Neural progenitor cell (in vitro differentiated cells): ENCODE measurements at regions not wholly inside any gene's neighbourhood (a gene's known extent, or its start where the extent isn't known, plus 50 kb on each side); places are given as distances from the start of the nearest gene placed in this dataset.

Experiments
- DNase-seq: peaks from one replicate; pipeline ENCODE4 v3.0.0-alpha.2; 2016; ENCODE audit warnings: low spot score
- H2AFZ ChIP-seq: fragments of 200-600 bp; sonication (generic); replicated peaks from 2 replicates; pipeline ENCODE4 v1.6.1; 2016; ENCODE audit warnings: antibody characterized with exemption
- H3F3A ChIP-seq: fragments of 200-600 bp; sonication (generic); 2 replicates; pipeline ENCODE4 v1.6.1; 2016; ENCODE audit warnings: antibody characterized with exemption, low read depth
- H3K27ac ChIP-seq: fragments of 200-600 bp; sonication (generic); 2 replicates; pipeline ENCODE4 v1.5.1; 2016; ENCODE audit warnings: mild to moderate bottlenecking
- H3K27me3 ChIP-seq: fragments of 200-600 bp; sonication (generic); 2 replicates; pipeline ENCODE4 v1.6.1; 2016; ENCODE audit warnings: mild to moderate bottlenecking, moderate library complexity
- H3K36me3 ChIP-seq: fragments of 200-600 bp; sonication (generic); 2 replicates; pipeline ENCODE4 v1.5.1; 2016
- H3K4me1 ChIP-seq: fragments of 200-600 bp; sonication (generic); 2 replicates; pipeline ENCODE4 v1.6.1; 2016; ENCODE audit warnings: mixed run types
- H3K4me2 ChIP-seq: fragments of 200-600 bp; sonication (generic); 2 replicates; pipeline ENCODE4 v1.6.1; 2016
- H3K4me3 ChIP-seq: fragments of 200-600 bp; sonication (generic); 2 replicates; pipeline ENCODE4 v1.5.1; 2016
- H3K79me2 ChIP-seq: fragments of 200-600 bp; sonication (generic); 2 replicates; pipeline ENCODE4 v1.6.1; 2016; ENCODE audit warnings: low read depth
- H3K9ac ChIP-seq: fragments of 200-600 bp; sonication (generic); 2 replicates; pipeline ENCODE4 v1.6.1; 2016
- H3K9me3 ChIP-seq: fragments of 200-600 bp; sonication (generic); 2 replicates; pipeline ENCODE4 v1.5.1; 2016; ENCODE audit warnings: low read depth
- H4K20me1 ChIP-seq: fragments of 200-600 bp; sonication (generic); 2 replicates; pipeline ENCODE4 v1.6.1; 2016; ENCODE audit warnings: low read depth
- H3K27ac Mint-ChIP-seq: 3 replicates; pipeline ENCODE4 v1.8.0; 2021; ENCODE audit warnings: mixed read lengths
- H3K27me3 Mint-ChIP-seq: 2 replicates; pipeline ENCODE4 v1.8.0; 2022; ENCODE audit warnings: low read depth, mild to moderate bottlenecking, inconsistent platforms, moderate library complexity, mixed read lengths; ENCODE audit not compliant: insufficient read depth
- H3K36me3 Mint-ChIP-seq: 3 replicates; pipeline ENCODE4 v1.8.0; 2021; ENCODE audit warnings: mixed read lengths
- H3K4me1 Mint-ChIP-seq: 3 replicates; pipeline ENCODE4 v1.8.0; 2021; ENCODE audit warnings: mixed read lengths
- H3K4me3 Mint-ChIP-seq: 3 replicates; pipeline ENCODE4 v1.8.0; 2021; ENCODE audit warnings: mild to moderate bottlenecking, moderate library complexity, mixed read lengths
- H3K9me3 Mint-ChIP-seq: 3 replicates; pipeline ENCODE4 v1.8.0; 2020; ENCODE audit warnings: mixed read lengths
- CTCF ChIP-seq: fragments of 200-600 bp; sonication (generic); IDR thresholded peaks from 2 replicates; pipeline ENCODE4 v1.5.1; 2017; ENCODE audit warnings: antibody characterized with exemption, mild to moderate bottlenecking
- EZH2 ChIP-seq: fragments of 200-600 bp; sonication (generic); IDR thresholded peaks from 2 replicates; pipeline ENCODE4 v1.6.1; 2017; ENCODE audit warnings: antibody characterized with exemption, mild to moderate bottlenecking, moderate library complexity
- EZH2phosphoT487 ChIP-seq: fragments of 200-600 bp; sonication (generic); IDR thresholded peaks from 2 replicates; pipeline ENCODE4 v1.6.1; 2017; ENCODE audit warnings: antibody characterized with exemption

GRCh38 chr6:14430218-14430617, 312.6 kb downstream of the CD83 start:
- H3K27ac Mint-ChIP-seq, result no peak overlapping the region
- DNase-seq, result no peak
- no peak for TF ChIP-seq CTCF
- no peak for TF ChIP-seq EZH2
- no peak for TF ChIP-seq EZH2phosphoT487
- H3K27ac ChIP-seq, result no peak overlapping the region
- H3K9ac ChIP-seq, result no peak overlapping the region
- H3K27me3 ChIP-seq, result no peaks in the 10 kb centered on the region
- H3K36me3 Mint-ChIP-seq, result no peaks in the 10 kb centered on the region
- H3K4me1 ChIP-seq, result no peaks in the 10 kb centered on the region
- no peaks in the 10 kb centered on the region for H4K20me1 ChIP-seq
- no peaks in the 10 kb centered on the region for H3K9me3 Mint-ChIP-seq
- H3F3A ChIP-seq, result no peaks in the 10 kb centered on the region
- H3K27me3 Mint-ChIP-seq, result peaks cover 5% of the 10 kb centered on the region
- H3K4me3 Mint-ChIP-seq, result no peak overlapping the region
- H3K79me2 ChIP-seq, result no peaks in the 10 kb centered on the region
- no peak overlapping the region for H3K4me3 ChIP-seq
- no peak overlapping the region for H2AFZ ChIP-seq
- H3K4me1 Mint-ChIP-seq, result peaks cover 10% of the 10 kb centered on the region
- no peaks in the 10 kb centered on the region for H3K9me3 ChIP-seq
- H3K36me3 ChIP-seq, result no peaks in the 10 kb centered on the region
- H3K4me2 ChIP-seq, result no peak overlapping the region

GRCh38 chr6:14431385-14432330, 314.1 kb downstream of the CD83 start:
- H3F3A ChIP-seq, result no peaks in the 10 kb centered on the region
- no peaks in the 10 kb centered on the region for H3K9me3 ChIP-seq
- H3K4me2 ChIP-seq, result no peak overlapping the region
- Mint-ChIP-seq H3K9me3 (no peaks in the 10 kb centered on the region), H3K4me3 (no peak overlapping the region), H3K4me1 (peaks cover 22% of the 10 kb centered on the region), H3K36me3 (no peaks in the 10 kb centered on the region), H3K27ac (no peak overlapping the region), H3K27me3 (peaks cover 5% of the 10 kb centered on the region)
- H3K4me3 ChIP-seq, result no peak overlapping the region
- DNase-seq, result no peak
- H3K4me1 ChIP-seq, result peaks cover 11% of the 10 kb centered on the region
- H3K79me2 ChIP-seq, result no peaks in the 10 kb centered on the region
- no peaks in the 10 kb centered on the region for H4K20me1 ChIP-seq
- H3K9ac ChIP-seq, result no peak overlapping the region
- no peak for TF ChIP-seq EZH2phosphoT487
- no peak for TF ChIP-seq EZH2
- TF ChIP-seq CTCF, result no peak
- no peaks in the 10 kb centered on the region for H3K27me3 ChIP-seq
- no peaks in the 10 kb centered on the region for H3K36me3 ChIP-seq
- H2AFZ ChIP-seq, result no peak overlapping the region
- H3K27ac ChIP-seq, result no peak overlapping the region

GRCh38 chr6:14434916-14435690, 317.5 kb downstream of the CD83 start:
- Histone ChIP-seq H3K9me3 (no peaks in the 10 kb centered on the region), H3K79me2 (no peaks in the 10 kb centered on the region), H3K27me3 (no peaks in the 10 kb centered on the region), H3F3A (no peaks in the 10 kb centered on the region), H3K27ac (no peak overlapping the region), H3K4me2 (no peak overlapping the region), H3K36me3 (no peaks in the 10 kb centered on the region), H3K4me1 (peaks cover 22% of the 10 kb centered on the region), H3K9ac (no peak overlapping the region), H2AFZ (no peak overlapping the region), H3K4me3 (no peak overlapping the region), H4K20me1 (no peaks in the 10 kb centered on the region)
- DNase-seq, result no peak
- Mint-ChIP-seq H3K4me3 (no peak overlapping the region), H3K36me3 (no peaks in the 10 kb centered on the region), H3K4me1 (peaks cover 30% of the 10 kb centered on the region), H3K27ac (no peak overlapping the region), H3K9me3 (no peaks in the 10 kb centered on the region), H3K27me3 (peaks cover 12% of the 10 kb centered on the region)
- TF ChIP-seq CTCF, result no peak
- no peak for TF ChIP-seq EZH2
- TF ChIP-seq EZH2phosphoT487, result no peak
